T-helper 17 cell (primary cell): ENCODE measurements at regions not wholly inside any gene's neighbourhood (a gene's known extent, or its start where the extent isn't known, plus 50 kb on each side); places are given as distances from the start of the nearest gene placed in this dataset.

Source experiments
- ATAC-seq: fragments of 150-1000 bp; cut with Tn5 transposase; 2 replicates; pipeline ENCODE4 v1.10.0; 2021; ENCODE audit warnings: mild to moderate bottlenecking, moderate library complexity
- DNase-seq, 3 donors: peaks; one replicate each; pipeline versions ENCODE4 v3.0.0 to v3.0.0-alpha.2; 2020 to 2021
- H3K9me3 ChIP-seq: one replicate; pipeline ENCODE4 v1.7.0; 2013; ENCODE audit warnings: low read length, mild to moderate bottlenecking; ENCODE audit not compliant: control insufficient read depth, poor library complexity, severe bottlenecking
- H3K27ac Mint-ChIP-seq: one replicate; pipeline ENCODE4 v1.8.0; 2022; ENCODE audit warnings: mild to moderate bottlenecking, moderate library complexity, mixed read lengths
- H3K27me3 Mint-ChIP-seq: one replicate; pipeline ENCODE4 v1.8.0; 2022; ENCODE audit warnings: mixed read lengths
- H3K36me3 Mint-ChIP-seq: one replicate; pipeline ENCODE4 v1.8.0; 2022; ENCODE audit warnings: low read depth, mixed read lengths
- H3K4me1 Mint-ChIP-seq: one replicate; pipeline ENCODE4 v1.8.0; 2022; ENCODE audit warnings: mild to moderate bottlenecking, mixed read lengths
- H3K4me3 Mint-ChIP-seq: one replicate; pipeline ENCODE4 v1.8.0; 2022; ENCODE audit warnings: mild to moderate bottlenecking, moderate library complexity, mixed read lengths

- H3K27ac Mint-ChIP-seq, result no peak overlapping the region
- no peaks in the 10 kb centered on the region for H3K9me3 ChIP-seq
- ATAC-seq, result no peak
- no peaks in the 10 kb centered on the region for H3K4me1 Mint-ChIP-seq
- no peaks in the 10 kb centered on the region for H3K36me3 Mint-ChIP-seq
- no peaks in the 10 kb centered on the region for H3K27me3 Mint-ChIP-seq
- DNase-seq, result no peak
- H3K4me3 Mint-ChIP-seq, result no peak overlapping the region
Measured at GRCh38 chr13:103302676-103303075, 236.5 kb upstream of the SLC10A2 start.

- no peaks in the 10 kb centered on the region for H3K9me3 ChIP-seq
- DNase-seq (no peak), ATAC-seq (no peak)
- Mint-ChIP-seq H3K36me3 (no peaks in the 10 kb centered on the region), H3K4me3 (no peak overlapping the region), H3K27me3 (no peaks in the 10 kb centered on the region), H3K27ac (no peak overlapping the region), H3K4me1 (no peaks in the 10 kb centered on the region)
Measured at GRCh38 chr13:103299079-103299478, 232.9 kb upstream of the SLC10A2 start.

GRCh38 chr13:103297083-103297482, 230.9 kb upstream of the SLC10A2 start:
- H3K9me3 ChIP-seq, result no peaks in the 10 kb centered on the region
- no peak overlapping the region for H3K27ac Mint-ChIP-seq
- ATAC-seq, result no peak
- no peaks in the 10 kb centered on the region for H3K4me1 Mint-ChIP-seq
- H3K27me3 Mint-ChIP-seq, result no peaks in the 10 kb centered on the region
- no peak overlapping the region for H3K4me3 Mint-ChIP-seq
- no peak for DNase-seq
- H3K36me3 Mint-ChIP-seq, result no peaks in the 10 kb centered on the region

GRCh38 chr13:103291798-103292572, 225.8 kb upstream of the SLC10A2 start:
- Mint-ChIP-seq H3K4me3 (no peak overlapping the region), H3K27me3 (no peaks in the 10 kb centered on the region), H3K36me3 (no peaks in the 10 kb centered on the region), H3K4me1 (no peaks in the 10 kb centered on the region), H3K27ac (no peak overlapping the region)
- ATAC-seq, result no peak
- no peak for DNase-seq
- H3K9me3 ChIP-seq, result no peaks in the 10 kb centered on the region

GRCh38 chr13:103291226-103291625, 225.0 kb upstream of the SLC10A2 start:
- Mint-ChIP-seq H3K36me3 (no peaks in the 10 kb centered on the region), H3K4me1 (no peaks in the 10 kb centered on the region), H3K4me3 (no peak overlapping the region), H3K27ac (no peak overlapping the region), H3K27me3 (no peaks in the 10 kb centered on the region)
- no peak for DNase-seq
- no peaks in the 10 kb centered on the region for H3K9me3 ChIP-seq
- no peak for ATAC-seq

- ATAC-seq (no peak), DNase-seq (no peak)
- Mint-ChIP-seq H3K4me1 (no peaks in the 10 kb centered on the region), H3K4me3 (no peak overlapping the region), H3K36me3 (no peaks in the 10 kb centered on the region), H3K27me3 (no peaks in the 10 kb centered on the region), H3K27ac (no peak overlapping the region)
- H3K9me3 ChIP-seq, result no peaks in the 10 kb centered on the region
Measured at GRCh38 chr13:103289681-103290080, 223.5 kb upstream of the SLC10A2 start.

- Mint-ChIP-seq H3K27ac (no peak overlapping the region), H3K27me3 (no peaks in the 10 kb centered on the region), H3K36me3 (no peaks in the 10 kb centered on the region), H3K4me3 (no peak overlapping the region), H3K4me1 (no peaks in the 10 kb centered on the region)
- ATAC-seq, result no peak
- DNase-seq, result no peak
- H3K9me3 ChIP-seq, result no peaks in the 10 kb centered on the region
Measured at GRCh38 chr13:103288114-103288513, 221.9 kb upstream of the SLC10A2 start.

- no peaks in the 10 kb centered on the region for H3K36me3 Mint-ChIP-seq
- H3K9me3 ChIP-seq, result no peaks in the 10 kb centered on the region
- DNase-seq (no peak), ATAC-seq (no peak)
- H3K27ac Mint-ChIP-seq, result no peak overlapping the region
- H3K4me3 Mint-ChIP-seq, result no peak overlapping the region
- H3K27me3 Mint-ChIP-seq, result no peaks in the 10 kb centered on the region
- H3K4me1 Mint-ChIP-seq, result no peaks in the 10 kb centered on the region
Measured at GRCh38 chr13:103287659-103288058, 221.4 kb upstream of the SLC10A2 start.

GRCh38 chr13:103284466-103284865, 218.2 kb upstream of the SLC10A2 start:
- no peak for ATAC-seq
- Mint-ChIP-seq H3K4me1 (no peaks in the 10 kb centered on the region), H3K36me3 (no peaks in the 10 kb centered on the region), H3K27ac (no peak overlapping the region), H3K27me3 (no peaks in the 10 kb centered on the region), H3K4me3 (no peak overlapping the region)
- no peaks in the 10 kb centered on the region for H3K9me3 ChIP-seq
- DNase-seq, result no peak

- Mint-ChIP-seq H3K27me3 (no peaks in the 10 kb centered on the region), H3K4me3 (no peak overlapping the region), H3K27ac (no peak overlapping the region), H3K36me3 (no peaks in the 10 kb centered on the region), H3K4me1 (no peaks in the 10 kb centered on the region)
- H3K9me3 ChIP-seq, result no peaks in the 10 kb centered on the region
- ATAC-seq (no peak), DNase-seq (no peak)
Measured at GRCh38 chr13:103283451-103283820, 217.2 kb upstream of the SLC10A2 start.

- no peaks in the 10 kb centered on the region for H3K9me3 ChIP-seq
- H3K27ac Mint-ChIP-seq, result no peak overlapping the region
- H3K27me3 Mint-ChIP-seq, result no peaks in the 10 kb centered on the region
- no peaks in the 10 kb centered on the region for H3K36me3 Mint-ChIP-seq
- H3K4me3 Mint-ChIP-seq, result no peak overlapping the region
- DNase-seq, result no peak
- no peaks in the 10 kb centered on the region for H3K4me1 Mint-ChIP-seq
- no peak for ATAC-seq
Measured at GRCh38 chr13:103282571-103283450, 216.6 kb upstream of the SLC10A2 start.

GRCh38 chr13:103277959-103278694, 211.9 kb upstream of the SLC10A2 start:
- no peak for DNase-seq
- Mint-ChIP-seq H3K4me1 (no peaks in the 10 kb centered on the region), H3K27me3 (no peaks in the 10 kb centered on the region), H3K36me3 (no peaks in the 10 kb centered on the region), H3K4me3 (no peak overlapping the region), H3K27ac (no peak overlapping the region)
- no peaks in the 10 kb centered on the region for H3K9me3 ChIP-seq
- no peak for ATAC-seq

- no peaks in the 10 kb centered on the region for H3K27me3 Mint-ChIP-seq
- no peaks in the 10 kb centered on the region for H3K36me3 Mint-ChIP-seq
- ATAC-seq, result no peak
- no peak overlapping the region for H3K4me3 Mint-ChIP-seq
- no peaks in the 10 kb centered on the region for H3K4me1 Mint-ChIP-seq
- no peaks in the 10 kb centered on the region for H3K9me3 ChIP-seq
- no peak for DNase-seq
- no peak overlapping the region for H3K27ac Mint-ChIP-seq
Measured at GRCh38 chr13:103276775-103277498, 210.7 kb upstream of the SLC10A2 start.
